22Rv1 (cell line): ENCODE measurements at regions not wholly inside any gene's neighbourhood (a gene's known extent, or its start where the extent isn't known, plus 50 kb on each side); places are given as distances from the start of the nearest gene placed in this dataset.

Experiments used
- CTCF ChIP-seq: fragments of 450-650 bp; IDR thresholded peaks from 2 replicates; pipeline ENCODE4 v1.5.1; 2017; ENCODE audit warnings: mild to moderate bottlenecking
- ZFX ChIP-seq: fragments of 450-650 bp; IDR thresholded peaks from 2 replicates; pipeline ENCODE4 v1.6.1; 2017; ENCODE audit warnings: antibody characterized with exemption, borderline replicate concordance

- TF ChIP-seq CTCF (no peak), ZFX (no peak)
Observed at GRCh38 chr5:5995819-5996218, 382.5 kb downstream of the MED10 start.
